ENCODE measurements at regions not wholly inside any gene's neighbourhood (a gene's known extent, or its start where the extent isn't known, plus 50 kb on each side); places are given as distances from the start of the nearest gene placed in this dataset.

DNA sequence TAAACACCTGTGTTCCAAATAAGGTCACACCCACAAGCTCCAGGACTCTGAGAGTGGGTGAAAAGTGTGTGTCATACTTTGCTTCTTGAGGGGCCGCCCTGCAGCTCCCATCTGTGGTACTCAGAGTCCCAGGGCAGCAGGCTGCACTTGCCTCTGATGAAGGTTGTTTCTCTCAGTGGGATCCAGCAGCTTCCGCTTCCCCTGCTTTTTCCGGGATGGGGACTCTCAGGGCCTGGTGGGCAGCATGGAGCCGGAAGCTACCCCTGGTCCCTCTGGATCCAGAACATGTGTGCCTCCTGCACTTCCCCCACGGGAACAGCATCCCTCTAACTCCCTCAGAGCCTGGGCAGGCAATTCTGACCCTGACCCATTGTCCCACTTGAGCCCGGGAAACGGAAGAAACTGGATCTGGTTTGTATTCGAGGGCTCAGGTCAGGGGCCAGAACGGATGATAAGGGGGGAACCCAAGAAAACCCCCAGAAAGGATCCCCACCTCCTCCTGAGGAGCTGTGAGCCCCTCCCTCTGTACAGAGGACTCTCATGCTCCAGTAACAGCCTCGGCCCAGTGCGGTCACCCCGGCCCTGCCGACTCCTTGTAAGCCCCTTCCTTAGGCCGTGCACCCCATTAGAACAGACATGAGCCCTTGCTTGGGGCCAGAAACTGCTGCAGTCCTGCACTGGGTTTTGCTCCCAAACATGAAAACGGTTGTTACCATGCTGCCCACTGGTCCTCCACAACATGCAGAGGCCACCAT lies 189.5 kb upstream of the C1orf174 start:
- Histone ChIP-seq H3K4me3 (ENCODE audit: low read depth, low read length) (no peak overlapping the region), H3K36me3 (ENCODE audit: control insufficient read depth, insufficient read depth, low read length) (no peaks in the 10 kb centered on the region), H3K27ac (ENCODE audit: low read depth, low read length) (no peak overlapping the region), H3K9me3 (ENCODE audit: control insufficient read depth, insufficient read depth, low read length) (peaks cover 3% of the 10 kb centered on the region), H3K4me1 (ENCODE audit: control insufficient read depth, insufficient read depth, low read length) (peaks cover 21% of the 10 kb centered on the region), H3K27me3 (ENCODE audit: control insufficient read depth, insufficient read depth, low read length) (no peaks in the 10 kb centered on the region)
- no peak for DNase-seq (ENCODE audit: low read depth in 4 of 6, low spot score in 6 of 6)
- WGBS (ENCODE audit: insufficient coverage), result 94% methylated on average over 12 of the region's 15 CpGs

DNA sequence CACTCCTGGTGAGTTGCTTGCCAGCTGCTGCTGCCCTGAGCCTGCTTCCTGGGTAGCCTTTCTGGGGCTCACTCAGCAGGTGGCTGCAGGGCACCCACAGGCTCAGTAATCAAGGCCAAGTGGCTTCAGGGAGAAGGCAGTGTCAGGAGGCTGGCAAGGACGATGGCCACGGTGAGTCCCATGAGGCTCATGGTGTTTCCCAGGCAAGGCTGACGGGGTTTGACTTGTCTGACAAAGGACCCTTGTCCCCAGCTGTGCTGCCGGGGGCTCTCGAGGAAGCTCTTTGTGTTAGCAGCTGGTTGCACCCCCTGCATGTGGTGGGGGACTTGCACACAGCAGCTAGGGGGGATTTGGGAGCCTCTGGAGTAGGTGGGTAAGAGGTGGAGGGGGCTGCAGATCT lies 190.5 kb upstream of the C1orf174 start:
- DNase-seq (ENCODE audit: low read depth in 4 of 6, low spot score in 6 of 6), result no peak
- 41% methylated on average over 5 of the region's 5 CpGs for WGBS (ENCODE audit: insufficient coverage)
- H3K4me1 ChIP-seq (ENCODE audit: control insufficient read depth, insufficient read depth, low read length), result peaks cover 21% of the 10 kb centered on the region

DNA sequence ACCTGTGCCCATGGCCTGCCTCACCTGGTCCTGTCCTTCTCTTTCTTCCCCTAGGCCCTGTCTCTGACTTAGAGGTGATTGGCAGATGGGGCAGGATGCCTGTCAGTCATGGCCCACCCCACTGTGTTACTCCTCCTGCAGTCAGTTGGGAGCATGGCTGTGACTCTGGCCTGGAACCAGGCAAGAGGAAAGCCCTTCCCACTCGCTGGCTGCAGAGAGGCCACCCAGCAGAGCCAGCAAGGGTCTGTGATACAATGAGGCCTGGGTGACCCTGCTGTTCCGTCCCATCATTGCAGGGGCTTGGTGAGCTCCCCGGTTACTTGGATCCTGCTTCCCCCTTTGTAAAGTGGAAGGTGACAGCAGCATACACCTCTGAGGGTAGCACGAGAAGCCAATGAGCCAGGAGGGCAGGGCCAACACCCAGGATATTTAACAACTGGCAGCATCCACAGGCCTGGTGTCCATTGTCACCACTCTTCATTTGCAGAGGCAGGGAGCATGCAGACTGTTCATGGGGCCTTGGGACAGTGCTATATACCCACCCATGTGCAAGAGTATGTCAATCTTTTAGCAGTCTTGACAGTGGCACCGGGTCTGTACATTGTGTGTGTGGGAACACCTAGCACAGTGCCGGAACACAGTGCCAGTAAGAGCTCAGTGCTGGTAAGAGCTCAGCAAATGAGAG lies 191.0 kb upstream of the C1orf174 start:
- H3K4me1 ChIP-seq (ENCODE audit: control insufficient read depth, insufficient read depth, low read length), result peaks cover 17% of the 10 kb centered on the region
- H3K36me3 ChIP-seq (ENCODE audit: control insufficient read depth, insufficient read depth, low read length), result no peaks in the 10 kb centered on the region
- H3K9me3 ChIP-seq (ENCODE audit: control insufficient read depth, insufficient read depth, low read length), result peaks cover 3% of the 10 kb centered on the region
- no peaks in the 10 kb centered on the region for H3K27me3 ChIP-seq (ENCODE audit: control insufficient read depth, insufficient read depth, low read length)
- no peak overlapping the region for H3K27ac ChIP-seq (ENCODE audit: low read depth, low read length)
- DNase-seq (ENCODE audit: low read depth in 4 of 6, low spot score in 6 of 6), result no peak
- 86% methylated on average over 6 of the region's 6 CpGs for WGBS (ENCODE audit: insufficient coverage)
- no peak overlapping the region for H3K4me3 ChIP-seq (ENCODE audit: low read depth, low read length)

More for the DNA sequence above, 190.5 kb upstream of the C1orf174 start:
- Histone ChIP-seq H3K27ac (ENCODE audit: low read depth, low read length) (no peak overlapping the region), H3K27me3 (ENCODE audit: control insufficient read depth, insufficient read depth, low read length) (no peaks in the 10 kb centered on the region), H3K4me3 (ENCODE audit: low read depth, low read length) (no peak overlapping the region), H3K36me3 (ENCODE audit: control insufficient read depth, insufficient read depth, low read length) (no peaks in the 10 kb centered on the region), H3K9me3 (ENCODE audit: control insufficient read depth, insufficient read depth, low read length) (peaks cover 3% of the 10 kb centered on the region)

DNA sequence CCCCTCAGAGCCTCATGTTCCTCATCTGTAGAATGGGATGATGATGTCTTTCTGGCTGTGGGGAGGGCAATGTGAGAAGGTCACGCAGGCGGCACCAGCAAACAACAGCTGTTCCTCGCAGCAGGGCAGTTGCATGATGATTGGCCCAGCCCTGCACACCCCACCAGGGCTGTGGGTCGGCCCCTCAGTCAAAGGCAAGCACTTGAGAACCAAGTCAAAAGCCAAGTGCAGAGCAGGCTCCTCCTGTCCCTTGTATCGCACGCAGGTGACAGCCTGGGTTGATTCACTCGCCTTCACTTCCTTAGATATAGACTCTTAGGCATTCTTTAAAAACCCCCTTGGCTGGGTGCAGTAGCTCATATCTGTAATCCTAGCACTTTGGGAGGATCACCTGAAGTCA lies 191.9 kb upstream of the C1orf174 start:
- no peak for DNase-seq (ENCODE audit: low read depth in 4 of 6, low spot score in 6 of 6)
- Histone ChIP-seq H3K9me3 (ENCODE audit: control insufficient read depth, insufficient read depth, low read length) (peaks cover 4% of the 10 kb centered on the region), H3K27me3 (ENCODE audit: control insufficient read depth, insufficient read depth, low read length) (no peaks in the 10 kb centered on the region), H3K4me1 (ENCODE audit: control insufficient read depth, insufficient read depth, low read length) (peaks cover 8% of the 10 kb centered on the region), H3K4me3 (ENCODE audit: low read depth, low read length) (no peak overlapping the region), H3K36me3 (ENCODE audit: control insufficient read depth, insufficient read depth, low read length) (no peaks in the 10 kb centered on the region), H3K27ac (ENCODE audit: low read depth, low read length) (no peak overlapping the region)
- 90% methylated on average over 5 of the region's 7 CpGs for WGBS (ENCODE audit: insufficient coverage)

DNA sequence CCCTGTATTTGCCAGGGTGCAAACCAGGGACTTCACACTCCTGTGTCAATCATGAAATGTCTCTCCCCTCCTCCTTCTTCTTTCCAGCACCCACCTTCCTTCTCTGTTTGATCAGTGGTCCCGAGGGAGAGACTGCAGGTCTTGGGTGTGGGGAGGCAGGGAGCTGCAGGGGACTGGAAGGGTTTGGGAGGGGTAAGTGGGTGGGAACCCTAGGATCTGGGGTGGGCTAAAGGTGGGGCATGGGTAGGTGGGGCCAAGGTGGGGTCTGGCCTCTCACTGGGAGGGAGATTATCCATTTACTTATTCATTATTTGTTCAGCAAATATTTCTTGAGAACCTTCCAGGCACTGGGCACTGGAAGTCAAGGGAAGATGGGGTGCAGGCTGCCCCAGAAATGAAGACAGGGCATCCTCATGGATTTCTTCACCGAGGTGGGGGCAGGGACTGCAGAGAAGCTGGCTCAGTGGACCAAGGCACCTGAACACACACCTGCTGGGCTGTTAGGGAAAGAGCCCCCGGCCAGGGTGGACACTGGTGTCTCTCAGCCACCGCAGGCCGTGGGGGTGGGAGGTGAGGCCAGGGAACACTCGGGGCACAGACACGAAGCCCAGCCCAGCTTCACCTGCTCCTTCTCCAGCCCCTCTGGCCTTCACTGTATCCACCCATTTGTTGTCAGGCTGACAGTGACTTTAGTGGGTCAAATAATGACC lies 193.9 kb upstream of the C1orf174 start:
- Histone ChIP-seq H3K9me3 (ENCODE audit: control insufficient read depth, insufficient read depth, low read length) (peaks cover 4% of the 10 kb centered on the region), H3K4me1 (ENCODE audit: control insufficient read depth, insufficient read depth, low read length) (peaks cover 8% of the 10 kb centered on the region), H3K27me3 (ENCODE audit: control insufficient read depth, insufficient read depth, low read length) (no peaks in the 10 kb centered on the region), H3K36me3 (ENCODE audit: control insufficient read depth, insufficient read depth, low read length) (no peaks in the 10 kb centered on the region), H3K4me3 (ENCODE audit: low read depth, low read length) (no peak overlapping the region), H3K27ac (ENCODE audit: low read depth, low read length) (no peak overlapping the region)
- WGBS (ENCODE audit: insufficient coverage), result 86% methylated on average over 2 of the region's 7 CpGs
- DNase-seq (ENCODE audit: low read depth in 4 of 6, low spot score in 6 of 6), result no peak

DNA sequence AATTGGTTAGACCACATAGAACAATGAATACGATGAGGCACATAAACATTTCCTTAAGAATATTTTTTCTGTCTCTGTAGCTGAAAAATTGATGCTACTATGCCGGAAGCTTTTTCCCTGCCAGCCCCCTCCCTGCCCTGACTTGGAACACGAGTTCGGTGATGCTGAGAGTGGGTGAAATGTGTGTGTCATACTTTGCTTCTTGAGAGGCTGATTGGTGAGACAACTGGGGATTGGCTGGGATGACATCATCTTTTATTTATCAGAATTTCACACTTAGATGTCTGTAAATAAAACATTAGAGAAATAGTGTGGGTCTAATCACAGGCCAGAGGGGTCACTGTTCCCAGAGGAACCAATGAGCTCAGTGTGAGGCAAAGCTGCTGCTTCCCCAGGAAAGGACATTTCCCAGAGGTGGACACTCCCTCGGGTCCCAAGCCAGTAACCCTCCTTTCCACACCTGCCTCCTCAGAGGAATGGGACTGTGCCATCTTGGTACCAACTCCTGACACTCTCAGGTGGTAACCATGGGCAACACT lies 195.4 kb upstream of the C1orf174 start:
- Histone ChIP-seq H3K36me3 (ENCODE audit: control insufficient read depth, insufficient read depth, low read length) (no peaks in the 10 kb centered on the region), H3K4me3 (ENCODE audit: low read depth, low read length) (no peak overlapping the region), H3K27me3 (ENCODE audit: control insufficient read depth, insufficient read depth, low read length) (no peaks in the 10 kb centered on the region), H3K9me3 (ENCODE audit: control insufficient read depth, insufficient read depth, low read length) (peaks cover 4% of the 10 kb centered on the region), H3K4me1 (ENCODE audit: control insufficient read depth, insufficient read depth, low read length) (peaks cover 5% of the 10 kb centered on the region), H3K27ac (ENCODE audit: low read depth, low read length) (no peak overlapping the region)
- WGBS (ENCODE audit: insufficient coverage), result 25% methylated on average over 1 of the region's 5 CpGs
- no peak for DNase-seq (ENCODE audit: low read depth in 4 of 6, low spot score in 6 of 6)

DNA sequence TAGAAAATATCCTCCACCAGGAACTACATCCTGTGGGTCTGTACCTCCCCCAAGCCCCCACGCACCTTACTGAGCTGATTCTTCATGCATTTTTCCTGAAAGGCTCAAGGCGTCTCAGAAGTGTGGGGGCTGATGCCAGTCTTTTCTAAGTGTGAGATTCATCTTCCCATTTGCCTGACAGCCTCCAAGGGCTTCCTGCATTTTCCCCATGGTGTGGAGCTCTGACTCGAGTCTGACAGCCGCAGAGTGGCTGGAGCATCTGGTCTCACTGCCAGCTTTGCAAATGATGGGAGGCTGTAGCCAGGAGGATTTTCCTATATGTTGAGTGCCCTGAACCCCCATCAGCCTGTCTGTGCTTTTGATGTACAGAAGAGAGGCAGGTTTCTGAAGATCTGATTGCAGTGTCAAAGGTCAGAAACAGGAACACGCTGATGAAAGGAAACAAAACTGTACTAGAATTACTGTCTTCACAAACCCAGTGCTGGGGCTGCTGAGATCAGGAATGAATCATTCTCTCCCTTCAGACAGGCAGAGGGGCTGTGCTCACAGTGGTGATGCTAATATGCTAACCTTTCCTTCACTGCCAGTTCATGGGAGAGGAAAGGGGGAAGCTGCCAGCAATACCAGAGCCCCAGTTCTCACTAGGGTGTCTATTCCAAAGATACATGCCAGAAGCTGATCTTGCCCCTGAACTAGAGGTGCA lies 201.5 kb upstream of the C1orf174 start:
- WGBS (ENCODE audit: insufficient coverage), result 12% methylated on average over 3 of the region's 5 CpGs
- peak in 2 of 6 donors; percentile 40 to 65 for DNase-seq (ENCODE audit: low read depth in 4 of 6, low spot score in 6 of 6)

DNA sequence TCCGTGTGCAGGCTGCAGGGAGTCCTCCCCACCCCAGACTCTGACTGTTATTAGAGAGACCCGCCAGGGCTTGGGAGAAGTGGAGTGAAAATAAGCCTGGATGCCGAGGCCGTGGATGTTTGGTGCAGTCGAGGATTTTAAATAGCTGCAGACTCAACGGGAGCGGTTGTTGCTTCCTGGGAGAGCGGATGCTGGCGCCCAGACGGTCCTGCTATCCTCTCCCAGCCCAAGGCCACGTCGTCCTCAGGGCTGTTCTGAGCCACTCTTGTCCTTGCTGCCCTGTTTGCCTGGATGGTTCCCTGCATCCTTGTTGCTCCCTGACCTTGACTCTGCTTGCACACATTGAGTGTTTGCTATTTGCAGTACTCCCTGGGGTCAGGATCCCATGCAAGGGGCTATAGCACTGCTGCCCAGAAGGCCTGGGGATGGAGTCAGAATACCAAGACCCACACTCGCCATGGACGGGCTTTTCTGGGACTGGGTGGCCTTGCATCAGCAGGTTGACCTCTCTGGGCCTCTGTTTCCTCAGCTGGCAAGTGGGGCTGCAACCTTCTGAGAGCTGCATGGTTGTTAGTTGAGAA lies 205.3 kb upstream of the C1orf174 start:
- no peaks in the 10 kb centered on the region for H3K36me3 ChIP-seq (ENCODE audit: control insufficient read depth, insufficient read depth, low read length)
- no peaks in the 10 kb centered on the region for H3K9me3 ChIP-seq (ENCODE audit: control insufficient read depth, insufficient read depth, low read length)
- H3K27me3 ChIP-seq (ENCODE audit: control insufficient read depth, insufficient read depth, low read length), result no peaks in the 10 kb centered on the region
- H3K4me3 ChIP-seq (ENCODE audit: low read depth, low read length), result no peak overlapping the region
- H3K27ac ChIP-seq (ENCODE audit: low read depth, low read length), result no peak overlapping the region
- H3K4me1 ChIP-seq (ENCODE audit: control insufficient read depth, insufficient read depth, low read length), result peaks cover 26% of the 10 kb centered on the region
- DNase-seq (ENCODE audit: low read depth in 4 of 6, low spot score in 6 of 6), result no peak
- WGBS (ENCODE audit: insufficient coverage), result 85% methylated on average over 13 of the region's 14 CpGs

More for the DNA sequence above, 201.5 kb upstream of the C1orf174 start:
- Histone ChIP-seq H3K36me3 (ENCODE audit: control insufficient read depth, insufficient read depth, low read length) (no peaks in the 10 kb centered on the region), H3K27me3 (ENCODE audit: control insufficient read depth, insufficient read depth, low read length) (no peaks in the 10 kb centered on the region), H3K4me1 (ENCODE audit: control insufficient read depth, insufficient read depth, low read length) (peaks cover 8% of the 10 kb centered on the region), H3K27ac (ENCODE audit: low read depth, low read length) (no peak overlapping the region), H3K9me3 (ENCODE audit: control insufficient read depth, insufficient read depth, low read length) (peaks cover 1% of the 10 kb centered on the region), H3K4me3 (ENCODE audit: low read depth, low read length) (no peak overlapping the region)

DNA sequence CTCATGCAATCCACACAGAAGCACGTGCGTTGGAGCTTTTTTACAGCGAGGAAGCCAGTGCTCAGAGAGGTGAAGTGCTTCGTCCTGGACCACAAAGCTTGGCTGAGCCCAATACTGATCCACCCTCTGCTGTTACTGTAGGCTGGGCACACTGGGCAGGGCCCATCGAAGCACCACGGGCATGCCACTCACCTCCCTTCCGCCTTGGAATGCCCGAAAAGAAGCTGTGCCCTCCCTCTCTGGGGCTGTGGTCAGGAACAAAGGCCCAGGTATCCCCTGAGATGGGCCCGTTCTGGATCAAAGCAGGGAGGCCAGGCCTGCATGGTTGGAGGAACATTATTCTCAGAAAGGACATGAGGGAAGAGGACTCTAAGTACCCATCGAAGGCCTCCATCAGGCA lies 206.7 kb upstream of the C1orf174 start:
- H3K4me1 ChIP-seq (ENCODE audit: control insufficient read depth, insufficient read depth, low read length), result peaks cover 18% of the 10 kb centered on the region
- WGBS (ENCODE audit: insufficient coverage), result 81% methylated on average over 10 of the region's 10 CpGs
- H3K27ac ChIP-seq (ENCODE audit: low read depth, low read length), result no peak overlapping the region
- H3K4me3 ChIP-seq (ENCODE audit: low read depth, low read length), result no peak overlapping the region
- H3K36me3 ChIP-seq (ENCODE audit: control insufficient read depth, insufficient read depth, low read length), result no peaks in the 10 kb centered on the region
- H3K9me3 ChIP-seq (ENCODE audit: control insufficient read depth, insufficient read depth, low read length), result no peaks in the 10 kb centered on the region
- DNase-seq (ENCODE audit: low read depth in 4 of 6, low spot score in 6 of 6), result no peak
- no peaks in the 10 kb centered on the region for H3K27me3 ChIP-seq (ENCODE audit: control insufficient read depth, insufficient read depth, low read length)

Measured in spinal cord (tissue), 9 donors.